ENCODE measurements at regions not wholly inside any gene's neighbourhood (a gene's known extent, or its start where the extent isn't known, plus 50 kb on each side); places are given as distances from the start of the nearest gene placed in this dataset.

DNA sequence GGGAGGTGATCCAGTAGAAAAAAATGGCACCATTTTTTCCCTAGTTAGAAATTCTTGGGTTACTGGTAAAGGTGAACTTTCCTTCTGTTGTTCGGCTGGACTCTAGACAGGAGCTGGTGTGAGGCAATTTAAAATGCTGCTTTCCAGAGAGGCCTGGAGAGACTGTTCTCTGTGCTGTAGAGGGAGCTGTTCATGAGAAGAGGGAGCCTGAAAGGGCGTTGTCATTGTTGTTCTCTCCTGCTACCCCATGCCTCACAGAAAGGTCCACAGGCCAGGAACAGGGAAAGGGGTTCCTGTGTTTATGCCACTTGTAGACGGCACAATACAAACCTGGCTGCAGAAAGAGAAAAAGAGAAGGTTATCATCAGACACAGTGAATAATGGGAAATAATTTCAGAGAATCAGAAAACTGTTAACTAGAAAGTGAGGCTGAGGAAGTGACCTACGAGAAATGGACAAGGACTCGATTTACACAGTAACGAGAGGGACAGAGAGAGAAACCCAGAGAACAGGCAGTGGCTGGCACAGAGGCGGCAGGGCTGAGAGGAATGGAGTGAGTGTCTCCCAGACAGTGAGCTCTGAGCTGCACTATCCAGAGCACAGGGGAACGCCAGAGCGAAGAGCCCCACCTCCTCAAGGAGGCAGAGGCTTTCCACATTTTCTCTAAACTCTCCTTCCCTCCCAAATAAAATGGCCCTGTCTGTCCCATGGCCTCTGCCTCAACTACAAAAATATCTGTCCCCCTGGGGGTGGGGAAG is 109.2 kb downstream of the RRM1 start:
- TF ChIP-seq, protein P1, sequence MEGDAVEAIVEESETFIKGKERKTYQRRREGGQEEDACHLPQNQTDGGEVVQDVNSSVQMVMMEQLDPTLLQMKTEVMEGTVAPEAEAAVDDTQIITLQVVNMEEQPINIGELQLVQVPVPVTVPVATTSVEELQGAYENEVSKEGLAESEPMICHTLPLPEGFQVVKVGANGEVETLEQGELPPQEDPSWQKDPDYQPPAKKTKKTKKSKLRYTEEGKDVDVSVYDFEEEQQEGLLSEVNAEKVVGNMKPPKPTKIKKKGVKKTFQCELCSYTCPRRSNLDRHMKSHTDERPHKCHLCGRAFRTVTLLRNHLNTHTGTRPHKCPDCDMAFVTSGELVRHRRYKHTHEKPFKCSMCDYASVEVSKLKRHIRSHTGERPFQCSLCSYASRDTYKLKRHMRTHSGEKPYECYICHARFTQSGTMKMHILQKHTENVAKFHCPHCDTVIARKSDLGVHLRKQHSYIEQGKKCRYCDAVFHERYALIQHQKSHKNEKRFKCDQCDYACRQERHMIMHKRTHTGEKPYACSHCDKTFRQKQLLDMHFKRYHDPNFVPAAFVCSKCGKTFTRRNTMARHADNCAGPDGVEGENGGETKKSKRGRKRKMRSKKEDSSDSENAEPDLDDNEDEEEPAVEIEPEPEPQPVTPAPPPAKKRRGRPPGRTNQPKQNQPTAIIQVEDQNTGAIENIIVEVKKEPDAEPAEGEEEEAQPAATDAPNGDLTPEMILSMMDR (IDR thresholded peaks at IDR 0.05) = no peak
- no peak for TF ChIP-seq POLR2A (IDR thresholded peaks at IDR 0.05)

All from body of pancreas (tissue), 4 donors.